ENCODE measurements at regions not wholly inside any gene's neighbourhood (a gene's known extent, or its start where the extent isn't known, plus 50 kb on each side); places are given as distances from the start of the nearest gene placed in this dataset.

DNA sequence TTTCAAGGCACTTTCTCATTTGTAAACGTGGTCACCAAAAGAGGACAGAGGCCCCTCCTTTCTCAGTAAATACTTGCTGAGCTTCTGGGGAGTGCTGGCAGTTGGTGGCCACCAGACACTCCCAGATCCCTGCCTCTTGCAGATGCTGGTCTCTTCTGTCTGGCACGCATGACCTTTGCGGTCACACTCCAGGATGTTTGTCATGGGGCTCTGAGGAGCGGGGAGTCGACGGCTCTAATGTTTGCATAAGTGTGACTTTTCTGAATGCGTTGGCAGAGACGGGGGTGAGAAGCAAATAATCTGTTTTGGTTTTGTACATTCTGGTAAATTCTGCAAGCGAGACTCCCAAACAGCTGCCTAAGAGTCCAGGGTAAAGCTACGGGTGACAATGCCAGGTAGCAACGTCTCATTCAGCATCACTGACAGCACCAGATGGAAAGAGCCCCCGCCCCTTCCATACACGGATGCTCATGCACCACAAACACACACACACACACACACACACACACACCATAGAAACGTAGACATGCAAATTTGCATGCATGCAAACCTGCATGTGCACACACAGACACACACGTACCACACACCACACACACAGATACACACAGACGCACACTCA is 101.1 kb downstream of the YTHDF1 start:
- DNase-seq: no peak

DNA sequence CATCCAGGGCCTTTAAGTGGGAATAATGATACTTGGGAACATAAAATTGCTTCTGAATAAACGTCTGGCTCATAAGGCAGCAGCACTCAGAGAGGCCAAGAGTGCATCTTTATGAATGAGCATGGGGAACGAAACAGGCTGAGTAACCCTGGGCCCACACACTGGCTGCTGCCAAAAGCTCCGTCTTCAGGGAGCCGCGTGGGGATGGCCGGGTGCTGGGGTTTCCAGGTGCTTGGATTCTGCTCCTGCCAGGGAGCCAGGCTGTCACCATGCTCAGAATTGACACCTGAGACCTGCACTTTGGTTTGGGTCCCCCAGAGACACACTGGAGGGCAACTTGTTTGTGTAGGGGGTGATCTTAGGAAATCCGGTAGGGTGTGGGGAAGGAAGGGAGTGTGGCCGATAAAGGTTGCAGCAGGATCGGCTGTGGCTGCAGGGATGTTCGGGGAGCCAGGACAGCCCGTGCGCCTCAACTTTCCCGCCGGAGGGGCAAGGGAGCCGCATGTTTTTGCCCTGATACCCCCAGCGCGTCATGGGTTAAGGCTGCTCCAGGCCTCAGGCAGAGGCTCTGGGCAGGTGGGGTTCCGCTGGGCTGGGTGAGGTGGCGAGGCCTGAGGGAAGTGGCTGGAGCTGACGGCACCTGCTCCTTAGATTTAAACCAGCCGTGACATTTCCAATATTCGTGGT is 101.8 kb downstream of the YTHDF1 start:
- no peak for DNase-seq

- DNase-seq: no peak
Measured at GRCh38 chr20:63112491-63113219, 103.3 kb downstream of the YTHDF1 start.

DNA sequence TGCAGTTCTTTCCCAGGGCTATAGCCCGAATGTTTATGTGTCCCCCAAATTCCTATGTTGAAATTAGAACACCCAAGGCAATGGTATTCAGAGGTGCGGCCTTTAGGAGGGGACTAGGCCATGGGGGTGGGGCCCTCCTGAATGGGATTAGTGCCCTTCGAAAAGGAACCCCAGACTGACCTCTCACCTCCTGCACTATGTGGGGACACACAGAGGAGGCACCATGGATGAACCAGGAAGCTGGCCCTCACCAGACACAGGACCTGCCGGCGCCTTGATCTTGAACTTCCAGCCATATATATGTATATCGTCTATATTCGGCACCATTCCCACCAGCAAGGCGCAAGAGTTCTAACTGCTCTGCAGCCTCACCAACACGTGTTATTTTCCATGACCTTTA is 101.5 kb upstream of the BHLHE23 start:
- no peak for DNase-seq

DNA sequence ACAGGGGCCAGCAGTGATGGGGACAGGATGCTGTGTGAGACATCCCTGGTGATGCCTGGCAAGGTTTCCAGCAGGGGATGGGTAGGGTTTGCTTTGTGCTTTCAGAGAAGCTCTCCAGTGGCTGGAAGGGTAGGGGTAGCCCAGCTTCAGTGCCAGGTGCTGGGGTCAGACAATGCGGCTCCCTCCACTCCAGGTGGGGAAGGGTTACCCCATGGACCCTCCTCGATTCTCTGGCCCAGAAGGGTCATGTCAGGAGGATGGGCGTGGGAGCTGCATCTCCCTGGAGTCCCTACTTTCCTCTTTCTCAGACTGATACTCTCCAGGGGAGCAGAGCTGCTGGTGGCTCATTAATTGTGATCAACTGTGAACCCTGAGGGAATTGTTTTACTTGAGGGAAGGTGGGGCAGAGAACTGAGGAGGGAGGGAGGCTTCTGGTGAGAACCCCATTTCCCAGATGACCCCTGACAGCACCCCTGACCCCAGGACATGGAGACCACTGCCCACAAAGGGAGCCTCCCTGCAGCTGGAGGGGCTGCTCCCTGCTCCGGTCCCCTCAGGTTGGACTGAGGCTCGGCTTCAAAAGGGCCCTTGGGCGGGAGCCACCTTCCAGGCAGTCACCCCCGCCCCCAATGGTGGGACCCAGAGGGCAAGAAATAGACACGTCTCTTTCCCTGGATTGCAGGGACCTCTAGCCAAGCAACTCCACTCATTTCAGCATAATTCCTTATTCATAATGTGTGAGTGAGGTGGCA is 100.9 kb upstream of the BHLHE23 start:
- DNase-seq: no peak

DNA sequence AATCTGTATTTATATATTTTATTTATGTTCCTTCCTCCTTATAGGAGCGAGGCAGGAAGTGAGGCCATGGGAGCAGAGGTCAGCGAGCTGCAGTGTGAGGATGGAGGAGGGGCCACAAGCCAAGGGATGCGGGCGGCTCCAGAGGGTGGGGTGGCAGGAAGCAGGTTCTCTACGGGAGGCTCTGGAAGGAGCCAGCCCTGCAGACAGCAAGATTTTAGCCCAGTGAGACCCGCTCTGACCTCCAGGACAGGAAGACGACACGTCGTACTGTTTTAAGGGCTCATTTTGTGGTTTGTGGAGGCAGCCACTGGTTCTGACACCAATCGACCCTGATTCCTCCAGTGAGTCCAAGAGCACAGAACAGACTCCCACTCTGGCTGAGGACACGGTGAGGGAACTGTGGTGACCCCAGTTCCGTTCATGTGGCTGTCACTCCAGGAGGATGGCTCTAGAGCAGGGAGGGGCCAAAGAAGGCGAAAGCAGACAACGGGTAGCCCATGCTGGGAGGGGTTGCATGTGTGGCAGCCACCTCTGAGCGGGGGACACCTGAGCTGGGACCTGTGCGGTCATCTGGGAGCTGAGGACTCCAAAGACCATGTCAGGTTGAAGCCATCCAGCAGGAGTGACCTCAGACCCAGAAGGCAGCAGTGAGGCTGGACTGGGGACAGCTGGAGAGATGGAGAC is 100.1 kb upstream of the BHLHE23 start:
- no peak for DNase-seq

DNA sequence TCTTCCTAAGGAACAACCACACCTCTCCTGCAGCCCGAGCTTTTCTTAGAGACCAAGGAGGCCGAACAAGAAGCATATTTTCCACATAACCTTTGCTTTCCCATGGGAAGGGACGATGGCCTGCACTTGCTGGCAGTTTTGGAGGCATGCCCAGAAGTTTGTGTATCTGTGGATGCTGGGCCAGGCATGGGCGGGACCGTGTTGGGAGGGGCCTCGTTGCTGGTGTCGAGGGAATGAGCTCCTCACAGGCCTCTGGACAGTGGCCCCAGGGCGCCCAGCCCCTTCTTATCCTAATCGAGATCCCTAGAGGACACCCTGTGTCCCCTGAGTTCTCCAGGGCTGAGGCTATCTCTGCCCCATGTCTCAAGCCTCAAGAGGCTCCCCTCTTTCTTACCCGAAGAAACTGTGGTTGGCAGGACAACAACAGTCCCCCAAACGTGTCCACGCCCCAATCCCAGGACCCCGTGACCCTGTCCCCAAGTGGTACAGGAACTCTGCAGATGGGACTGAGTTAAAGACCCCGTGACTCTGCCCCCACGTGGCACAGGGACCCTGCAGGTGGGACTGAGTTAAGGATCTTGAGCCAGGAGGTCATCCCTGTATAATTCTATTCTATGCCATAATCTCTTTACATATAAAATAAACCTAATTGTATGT is 99.5 kb upstream of the BHLHE23 start:
- no peak for DNase-seq

GRCh38 chr20:63105211-63106107 is 98.7 kb upstream of the BHLHE23 start:
- DNase-seq: no peak

GRCh38 chr20:63104312-63105181 is 97.8 kb upstream of the BHLHE23 start:
- DNase-seq: no peak

DNA sequence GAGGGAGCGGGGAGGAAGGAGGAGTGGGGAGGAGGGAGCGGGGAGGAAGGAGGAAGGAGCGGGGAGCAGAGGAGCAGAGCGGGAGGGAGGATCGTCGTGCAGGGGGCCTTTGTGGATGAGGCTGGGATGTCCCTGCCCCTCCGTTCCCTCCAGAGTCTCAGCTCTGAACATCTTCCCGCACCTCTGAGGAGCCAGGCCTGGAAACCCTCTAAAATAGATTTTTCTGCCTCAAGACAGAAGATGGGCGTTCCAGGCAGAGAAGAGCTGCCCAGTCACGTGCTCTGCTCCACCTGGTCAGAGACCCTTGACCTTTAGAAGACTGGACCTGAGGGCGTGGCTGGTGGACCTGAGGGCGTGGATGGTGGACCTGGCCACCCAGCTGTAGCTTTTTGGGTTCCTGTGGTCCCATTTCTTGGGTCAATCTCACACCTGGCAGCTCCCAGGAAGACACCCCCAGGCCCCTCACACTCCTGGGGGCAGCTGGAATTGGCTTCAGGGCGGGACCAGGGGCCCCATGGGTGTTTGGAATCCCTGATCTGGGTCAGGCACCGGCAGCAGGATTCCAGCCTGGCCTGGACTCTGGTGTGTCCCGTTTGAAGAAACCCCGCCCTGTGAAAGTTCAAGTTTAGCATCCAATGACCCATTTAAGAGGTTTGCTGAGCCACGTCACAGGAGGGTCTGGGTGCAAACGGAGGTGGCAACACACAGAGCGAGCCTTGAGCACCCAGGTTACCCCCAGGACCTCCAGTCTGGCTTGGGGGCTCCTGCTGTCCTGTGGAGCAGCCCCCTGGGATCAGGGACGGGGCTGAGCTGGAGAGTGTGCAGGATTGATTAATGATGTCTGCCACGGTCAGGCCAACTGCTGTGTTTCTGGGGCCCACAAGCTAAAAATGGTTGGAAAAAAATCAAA is 96.9 kb upstream of the BHLHE23 start:
- DNase-seq: no peak

DNA sequence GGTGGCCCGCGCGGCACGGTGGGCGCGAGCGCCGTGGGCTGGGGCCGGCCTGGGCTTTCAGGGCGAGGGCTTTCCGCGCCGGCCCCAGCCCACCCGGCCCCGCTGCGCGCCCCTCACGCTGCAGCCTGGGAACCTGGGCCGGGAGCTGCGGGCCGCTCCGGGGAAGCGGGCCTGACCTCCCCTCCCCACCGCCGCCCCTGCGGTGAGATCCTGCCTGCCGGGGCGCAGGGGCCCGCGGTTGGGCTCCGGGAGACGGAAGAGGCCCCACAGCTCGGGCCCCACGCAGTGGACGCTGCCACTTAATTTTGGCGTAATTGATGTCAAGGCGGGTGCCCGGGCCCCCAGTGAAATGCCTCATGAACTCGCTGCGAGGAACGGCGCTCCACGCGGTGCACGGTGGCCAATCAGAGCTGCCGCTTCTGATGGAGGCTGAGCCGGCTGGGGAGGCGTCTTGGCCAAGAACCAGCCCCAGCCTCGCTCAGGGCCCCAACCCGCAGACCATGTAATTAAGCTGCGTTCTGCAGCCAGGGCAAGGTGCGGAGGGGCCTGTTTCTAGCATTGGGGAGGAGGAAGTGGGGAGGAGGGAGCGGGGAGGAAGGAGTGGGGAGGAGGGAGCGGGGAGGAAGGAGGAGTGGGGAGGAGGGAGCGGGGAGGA is 96.1 kb upstream of the BHLHE23 start:
- no peak for DNase-seq

DNA sequence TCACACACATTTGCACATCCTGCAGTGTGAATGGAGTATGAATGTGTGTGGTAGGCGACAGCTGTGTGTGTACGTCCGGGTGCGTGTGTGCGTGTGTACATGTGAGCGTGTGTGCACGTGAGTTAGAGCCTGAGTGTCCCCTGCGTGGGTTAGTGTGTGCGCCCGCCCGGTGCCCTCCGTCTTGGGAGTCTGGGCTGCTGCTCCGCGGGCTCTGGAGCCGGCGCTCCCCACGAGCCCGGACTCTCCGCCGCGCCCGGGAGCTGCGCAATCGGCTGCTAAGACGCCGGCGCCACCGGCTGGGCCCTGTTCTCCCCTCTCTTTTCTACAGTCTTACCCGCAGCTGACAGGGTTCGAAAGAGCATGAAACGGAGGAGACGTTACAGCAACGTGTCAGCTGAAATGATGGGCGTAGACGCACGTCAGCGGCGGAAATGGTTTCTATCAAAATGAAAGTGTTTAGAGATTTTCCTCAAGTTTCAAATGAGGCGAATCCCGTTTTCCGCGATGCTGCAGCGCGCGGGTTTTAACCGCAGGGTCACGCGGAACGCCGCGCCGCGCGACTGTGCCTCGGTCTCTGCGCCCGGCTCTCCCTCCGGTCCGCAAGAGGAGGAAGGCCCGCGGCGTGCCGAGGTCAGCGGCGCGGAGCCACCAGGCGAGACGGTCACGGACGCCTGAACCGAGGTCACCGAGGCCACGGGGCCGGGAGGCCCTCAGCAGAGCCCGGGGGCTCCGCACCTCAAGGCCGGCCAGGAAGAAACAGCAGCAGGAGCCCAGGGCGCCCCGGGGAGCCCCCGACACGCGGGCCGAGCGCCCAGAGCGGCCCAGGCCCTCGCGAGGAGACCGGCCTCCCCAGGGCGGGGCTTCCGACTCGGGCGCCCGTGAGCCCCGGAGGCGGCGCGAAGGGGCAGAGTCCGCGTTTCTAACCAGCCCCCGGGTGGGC is 95.3 kb upstream of the BHLHE23 start:
- no peak for DNase-seq

GRCh38 chr20:63100926-63101699 is 94.3 kb upstream of the BHLHE23 start:
- no peak for DNase-seq

DNA sequence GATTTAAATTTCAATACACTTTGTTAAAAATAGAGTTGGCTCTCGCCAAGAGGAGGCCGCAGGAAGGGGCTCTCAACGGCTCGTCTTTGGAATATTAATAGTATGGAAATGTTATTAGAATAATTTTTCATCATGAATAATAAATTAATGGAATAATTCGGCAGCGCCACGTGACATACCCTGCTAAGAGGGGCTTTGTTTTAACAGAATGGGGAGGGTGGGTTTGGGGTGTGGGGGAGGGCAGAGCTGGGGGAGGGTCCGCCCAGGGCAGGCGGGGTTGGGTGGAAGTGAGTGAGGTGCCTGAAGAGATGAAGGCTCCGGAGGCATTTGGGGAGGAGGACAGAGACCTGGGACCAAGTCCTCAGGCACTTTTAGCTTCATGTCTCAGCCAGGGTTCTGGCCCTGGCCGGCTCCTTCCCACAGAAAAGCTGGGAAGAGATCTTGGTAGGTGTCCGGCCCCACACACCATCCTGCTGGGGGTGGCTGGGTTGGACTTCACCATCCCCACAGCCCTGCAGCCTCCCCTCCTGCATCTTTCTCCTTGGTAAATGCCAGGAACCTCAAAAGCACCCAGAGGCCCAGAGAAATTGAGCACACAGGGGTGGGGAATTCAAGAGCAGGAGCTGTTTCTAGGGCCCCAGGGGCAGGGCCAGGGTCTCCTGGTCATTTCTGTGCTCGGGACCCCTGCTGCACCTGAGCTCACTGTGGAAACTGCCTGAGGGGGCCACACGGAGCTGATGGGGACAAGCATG is 93.6 kb upstream of the BHLHE23 start:
- no peak for DNase-seq

DNA sequence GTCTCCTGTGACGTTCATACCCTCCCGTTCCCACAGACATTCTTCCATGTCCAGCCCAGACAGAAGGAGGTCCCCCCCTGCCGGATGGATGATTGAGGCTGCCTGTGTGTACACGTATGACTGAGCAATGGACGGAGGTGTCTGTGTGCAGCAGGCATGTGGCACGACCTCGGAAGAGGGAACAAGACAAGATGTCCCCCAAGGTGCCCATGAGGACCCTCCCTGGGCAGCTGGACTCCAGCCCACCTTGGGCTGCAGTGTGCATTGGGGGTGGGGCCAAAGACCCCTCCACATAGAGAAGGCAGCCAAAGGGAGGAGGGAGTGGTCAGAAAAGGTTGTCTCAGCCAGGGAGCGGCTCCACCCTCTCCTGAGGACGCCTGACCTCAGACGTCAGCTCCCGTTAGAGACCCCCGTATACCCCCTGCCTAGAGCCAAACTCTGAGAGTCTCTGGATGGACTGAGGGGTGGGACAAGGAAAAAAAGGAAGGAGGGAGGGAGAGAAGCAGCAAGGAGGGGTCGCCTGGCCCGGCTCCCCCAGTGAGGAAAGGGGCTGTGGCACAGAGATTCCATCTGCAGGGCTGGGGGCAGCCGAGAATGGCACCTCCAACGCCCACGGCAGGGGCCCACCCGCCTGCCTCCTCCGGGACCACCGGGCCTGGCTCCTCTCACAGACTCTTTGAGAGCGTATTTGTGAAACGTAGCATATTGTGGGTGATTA is 92.9 kb upstream of the BHLHE23 start:
- no peak for DNase-seq

All from DMS 273 treated with DMSO at 0.1 percent for 48 hours (cell line).